Fibroblast of mammary gland (primary cell): ENCODE measurements at regions not wholly inside any gene's neighbourhood (a gene's known extent, or its start where the extent isn't known, plus 50 kb on each side); places are given as distances from the start of the nearest gene placed in this dataset.
"Not testable (repeated sequence)": the region's sequence is repeated elsewhere in the genome, so short reads cannot be mapped to it uniquely, and the experiment has no call there.

Experiments used
- DNase-seq: peaks from one replicate; pipeline ENCODE4 v3.0.0-alpha.2; 2010; ENCODE audit warnings: low read depth
- H3K4me3 ChIP-seq: 2 replicates; pipeline ENCODE4 v1.5.1; 2011; ENCODE audit warnings: low read depth, mild to moderate bottlenecking, low read length, moderate library complexity; ENCODE audit not compliant: control insufficient read depth
- CTCF ChIP-seq: conservative IDR thresholded peaks from 2 replicates; pipeline ENCODE4 v1.5.1; 2011; ENCODE audit warnings: low read depth, low read length, inconsistent platforms; ENCODE audit not compliant: control insufficient read depth, insufficient read depth

GRCh38 chr17:54620399-54620978 lies 280.2 kb upstream of the TOM1L1 start:
- TF ChIP-seq CTCF, result no peak
- H3K4me3 ChIP-seq, result no peak overlapping the region
- no peak for DNase-seq

- no peak overlapping the region for H3K4me3 ChIP-seq
- DNase-seq, result no peak
- TF ChIP-seq CTCF, result no peak
Observed at GRCh38 chr17:54623746-54624145, 276.9 kb upstream of the TOM1L1 start.

GRCh38 chr17:54626146-54626703 lies 274.4 kb upstream of the TOM1L1 start:
- H3K4me3 ChIP-seq, result no peak overlapping the region
- no peak for TF ChIP-seq CTCF
- DNase-seq, result no peak

- not testable (repeated sequence) for DNase-seq, H3K4me3 ChIP-seq
Observed at GRCh38 chr17:54639426-54639825, 261.2 kb upstream of the TOM1L1 start.

- no peak for TF ChIP-seq CTCF
- no peak for DNase-seq
- no peak overlapping the region for H3K4me3 ChIP-seq
Observed at GRCh38 chr17:54662978-54663876, 237.4 kb upstream of the TOM1L1 start.

- no peak for DNase-seq
- H3K4me3 ChIP-seq, result no peak overlapping the region
- no peak for TF ChIP-seq CTCF
Observed at GRCh38 chr17:54666559-54666958, 234.1 kb upstream of the TOM1L1 start.

GRCh38 chr17:54678158-54678557 lies 222.5 kb upstream of the TOM1L1 start:
- DNase-seq, result no peak
- TF ChIP-seq CTCF, result no peak
- H3K4me3 ChIP-seq, result no peak overlapping the region
